ENCODE measurements at regions not wholly inside any gene's neighbourhood (a gene's known extent, or its start where the extent isn't known, plus 50 kb on each side); places are given as distances from the start of the nearest gene placed in this dataset.
A peak's percentile ranks its signal among the peaks of the same experiment; 100 is the strongest.

- peak; percentile 84 for TF ChIP-seq CTCF (IDR thresholded peaks at IDR 0.05; ENCODE audit: low read depth, low read length, missing input control)
- no peak for TF ChIP-seq MAX (IDR thresholded peaks at IDR 0.05)
- no peak for TF ChIP-seq REST (IDR thresholded peaks at IDR 0.05)
- no peak for TF ChIP-seq ATF3 (IDR thresholded peaks at IDR 0.05)
- no peak for TF ChIP-seq GABPA (IDR thresholded peaks at IDR 0.05 in 1 of 2, conservative IDR thresholded peaks at IDR 0.05 in 1 of 2)
- TF ChIP-seq FOXA1 (IDR thresholded peaks at IDR 0.05) = no peak
- TF ChIP-seq EGR1 (IDR thresholded peaks at IDR 0.05; ENCODE audit: low read depth in 2 of 2) = no peak
- TF ChIP-seq ZBTB33 (IDR thresholded peaks at IDR 0.05) = no peak
- TF ChIP-seq TAF1 (conservative IDR thresholded peaks at IDR 0.05) = no peak
- TF ChIP-seq SP1 (IDR thresholded peaks at IDR 0.05) = no peak
- TF ChIP-seq RAD21 (IDR thresholded peaks at IDR 0.05) = peak; percentile 99
- TF ChIP-seq YY1 (IDR thresholded peaks at IDR 0.05) = no peak
- TF ChIP-seq JUND (IDR thresholded peaks at IDR 0.05) = no peak
Observed at GRCh38 chr2:41869542-41870264, 178.1 kb upstream of the PKDCC start.
